ENCODE measurements at regions not wholly inside any gene's neighbourhood (a gene's known extent, or its start where the extent isn't known, plus 50 kb on each side); places are given as distances from the start of the nearest gene placed in this dataset.

GRCh38 chr10:33542752-33543505 is 208.5 kb upstream of the NRP1 start:
- Mint-ChIP-seq H3K9me3 (peaks cover 18% of the 10 kb centered on the region), H3K36me3 (ENCODE audit: low read depth) (no peaks in the 10 kb centered on the region), H3K27me3 (ENCODE audit: low read depth) (no peaks in the 10 kb centered on the region), H3K4me1 (no peaks in the 10 kb centered on the region), H3K27ac (no peak overlapping the region), H3K4me3 (no peak overlapping the region)
- no peak for TF ChIP-seq CTCF (IDR thresholded peaks at IDR 0.05; ENCODE audit: unreplicated experiment in 3 of 3)

DNA sequence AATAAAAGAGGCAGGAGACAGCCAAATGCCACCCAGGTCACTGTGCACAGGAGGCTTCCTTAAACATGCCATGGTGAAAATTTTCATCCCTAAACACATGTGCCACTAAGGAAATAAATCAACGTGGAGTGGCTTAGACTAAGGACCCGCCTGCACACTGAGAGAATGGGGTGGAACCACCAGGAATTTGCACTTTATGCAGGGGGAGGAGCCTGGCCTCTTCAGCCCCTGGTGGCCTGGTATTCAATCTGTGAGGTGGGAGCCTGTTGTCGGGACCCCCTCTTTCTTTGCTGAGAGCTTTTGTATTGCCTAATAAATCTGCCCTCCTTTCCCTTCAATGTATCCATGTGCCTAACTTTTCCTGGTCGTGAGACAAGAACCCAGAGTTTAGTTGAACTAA is 204.6 kb upstream of the NRP1 start:
- H3K9me3 Mint-ChIP-seq: peaks cover 15% of the 10 kb centered on the region
- no peaks in the 10 kb centered on the region for H3K36me3 Mint-ChIP-seq (ENCODE audit: low read depth)
- H3K4me1 Mint-ChIP-seq: peaks cover 4% of the 10 kb centered on the region
- H3K4me3 Mint-ChIP-seq: no peak overlapping the region
- no peak for TF ChIP-seq CTCF (IDR thresholded peaks at IDR 0.05; ENCODE audit: unreplicated experiment in 3 of 3)
- no peaks in the 10 kb centered on the region for H3K27me3 Mint-ChIP-seq (ENCODE audit: low read depth)
- H3K27ac Mint-ChIP-seq: no peak overlapping the region

- no peak overlapping the region for H3K27ac Mint-ChIP-seq
- H3K9me3 Mint-ChIP-seq: peaks cover 6% of the 10 kb centered on the region
- no peak overlapping the region for H3K4me3 Mint-ChIP-seq
- no peak for TF ChIP-seq CTCF (IDR thresholded peaks at IDR 0.05; ENCODE audit: unreplicated experiment in 3 of 3)
- no peaks in the 10 kb centered on the region for H3K27me3 Mint-ChIP-seq (ENCODE audit: low read depth)
- H3K36me3 Mint-ChIP-seq (ENCODE audit: low read depth): no peaks in the 10 kb centered on the region
- peaks cover 4% of the 10 kb centered on the region for H3K4me1 Mint-ChIP-seq
Observed at GRCh38 chr10:33537066-33537465, 202.6 kb upstream of the NRP1 start.

- H3K27ac Mint-ChIP-seq: no peak overlapping the region
- H3K9me3 Mint-ChIP-seq: peaks cover 3% of the 10 kb centered on the region
- no peak for TF ChIP-seq CTCF (IDR thresholded peaks at IDR 0.05; ENCODE audit: unreplicated experiment in 3 of 3)
- no peak overlapping the region for H3K4me3 Mint-ChIP-seq
- no peaks in the 10 kb centered on the region for H3K36me3 Mint-ChIP-seq (ENCODE audit: low read depth)
- H3K27me3 Mint-ChIP-seq (ENCODE audit: low read depth): no peaks in the 10 kb centered on the region
- H3K4me1 Mint-ChIP-seq: peaks cover 4% of the 10 kb centered on the region
Observed at GRCh38 chr10:33536508-33536907, 202.0 kb upstream of the NRP1 start.

- peaks cover 3% of the 10 kb centered on the region for H3K9me3 Mint-ChIP-seq
- H3K27ac Mint-ChIP-seq: no peak overlapping the region
- peaks cover 4% of the 10 kb centered on the region for H3K4me1 Mint-ChIP-seq
- no peaks in the 10 kb centered on the region for H3K27me3 Mint-ChIP-seq (ENCODE audit: low read depth)
- no peak overlapping the region for H3K4me3 Mint-ChIP-seq
- no peak for TF ChIP-seq CTCF (IDR thresholded peaks at IDR 0.05; ENCODE audit: unreplicated experiment in 3 of 3)
- H3K36me3 Mint-ChIP-seq (ENCODE audit: low read depth): no peaks in the 10 kb centered on the region
Observed at GRCh38 chr10:33535866-33536265, 201.4 kb upstream of the NRP1 start.

- TF ChIP-seq CTCF (IDR thresholded peaks at IDR 0.05; ENCODE audit: unreplicated experiment in 3 of 3): no peak
- Mint-ChIP-seq H3K36me3 (ENCODE audit: low read depth) (peaks cover 7% of the 10 kb centered on the region), H3K4me3 (no peak overlapping the region), H3K4me1 (peaks cover 4% of the 10 kb centered on the region), H3K27ac (no peak overlapping the region), H3K9me3 (peaks cover 10% of the 10 kb centered on the region), H3K27me3 (ENCODE audit: low read depth) (no peaks in the 10 kb centered on the region)
Observed at GRCh38 chr10:33534416-33534815, 199.9 kb upstream of the NRP1 start.

All from nephron (organoid).